Neural crest cell (in vitro differentiated cells): ENCODE measurements at regions not wholly inside any gene's neighbourhood (a gene's known extent, or its start where the extent isn't known, plus 50 kb on each side); places are given as distances from the start of the nearest gene placed in this dataset.
"Not testable (repeated sequence)": the region's sequence is repeated elsewhere in the genome, so short reads cannot be mapped to it uniquely, and the experiment has no call there.

Experiments
- DNase-seq: peaks from one replicate; pipeline ENCODE4 v3.0.0; 2021; ENCODE audit warnings: low read depth, mixed read lengths, low spot score
- H3K27ac Mint-ChIP-seq: one replicate; pipeline ENCODE4 v1.8.0; 2021; ENCODE audit warnings: mild to moderate bottlenecking, mixed read lengths; ENCODE audit not compliant: unreplicated experiment
- H3K27me3 Mint-ChIP-seq: 2 replicates; pipeline ENCODE4 v1.8.0; 2021; ENCODE audit warnings: low read depth, mild to moderate bottlenecking, mixed read lengths
- H3K36me3 Mint-ChIP-seq: 2 replicates; pipeline ENCODE4 v1.8.0; 2021; ENCODE audit warnings: low read depth, mild to moderate bottlenecking, mixed read lengths
- H3K4me1 Mint-ChIP-seq: 2 replicates; pipeline ENCODE4 v1.8.0; 2021; ENCODE audit warnings: mixed read lengths
- H3K4me3 Mint-ChIP-seq: one replicate; pipeline ENCODE4 v1.8.0; 2021; ENCODE audit warnings: mild to moderate bottlenecking, mixed read lengths
- H3K9me3 Mint-ChIP-seq: 2 replicates; pipeline ENCODE4 v1.8.0; 2021; ENCODE audit warnings: mixed read lengths
- CTCF ChIP-seq: fragments of 200-600 bp; sonication (generic); conservative IDR thresholded peaks from 2 replicates; pipeline ENCODE4 v1.5.0; 2021; ENCODE audit warnings: antibody characterized with exemption, mild to moderate bottlenecking

GRCh38 chr20:5397393-5397792, 80.6 kb upstream of the PROKR2 start:
- no peaks in the 10 kb centered on the region for H3K36me3 Mint-ChIP-seq
- TF ChIP-seq CTCF: no peak
- no peaks in the 10 kb centered on the region for H3K4me1 Mint-ChIP-seq
- H3K27me3 Mint-ChIP-seq: peaks cover 70% of the 10 kb centered on the region
- H3K4me3 Mint-ChIP-seq: no peak overlapping the region
- DNase-seq: no peak
- H3K9me3 Mint-ChIP-seq: no peaks in the 10 kb centered on the region
- no peak overlapping the region for H3K27ac Mint-ChIP-seq

DNA sequence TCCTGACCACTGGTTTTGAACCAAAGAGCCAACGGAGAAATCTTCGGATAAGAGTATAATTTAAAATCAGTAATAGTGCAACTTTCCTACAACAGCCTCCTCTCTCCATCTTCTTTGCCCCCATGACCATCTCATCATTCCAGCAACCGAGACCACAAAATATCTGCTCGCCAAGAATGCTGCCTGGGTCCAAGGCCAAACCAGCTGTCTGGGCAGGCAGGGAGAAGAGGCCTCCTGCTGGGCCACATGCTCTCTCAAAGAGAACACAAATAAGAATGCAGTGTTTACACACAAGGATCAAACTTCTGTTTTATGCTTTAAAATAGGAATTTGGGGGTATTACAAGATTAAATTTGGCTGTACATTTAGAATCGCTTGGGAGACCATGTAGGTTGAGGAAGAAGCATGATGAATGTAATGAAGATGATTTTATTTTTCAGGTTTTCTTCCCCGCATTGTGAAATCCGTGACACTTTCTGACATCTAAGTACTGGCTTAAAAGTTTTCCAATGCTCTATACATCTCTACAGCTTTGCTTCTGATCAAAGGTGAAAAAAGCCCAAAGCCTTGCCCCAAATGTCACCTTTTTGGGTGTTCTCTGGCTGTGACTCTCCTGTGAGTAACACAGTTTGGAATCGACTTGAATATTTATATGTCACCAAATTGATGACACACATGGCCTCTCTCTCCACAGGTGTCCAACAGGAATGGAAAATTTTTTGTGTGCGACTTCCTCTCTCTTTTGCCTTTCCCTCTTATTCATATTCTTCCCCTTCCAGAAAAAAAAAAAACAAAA, 79.4 kb upstream of the PROKR2 start:
- H3K27me3 Mint-ChIP-seq: peaks cover 79% of the 10 kb centered on the region
- no peak for DNase-seq
- no peaks in the 10 kb centered on the region for H3K4me1 Mint-ChIP-seq
- TF ChIP-seq CTCF: no peak
- H3K27ac Mint-ChIP-seq: no peak overlapping the region
- no peak overlapping the region for H3K4me3 Mint-ChIP-seq
- H3K36me3 Mint-ChIP-seq: no peaks in the 10 kb centered on the region
- H3K9me3 Mint-ChIP-seq: no peaks in the 10 kb centered on the region

GRCh38 chr20:5393218-5393870, 76.6 kb upstream of the PROKR2 start:
- Mint-ChIP-seq H3K27me3 (peaks cover 80% of the 10 kb centered on the region), H3K27ac (no peak overlapping the region), H3K4me1 (no peaks in the 10 kb centered on the region), H3K4me3 (no peak overlapping the region), H3K36me3 (no peaks in the 10 kb centered on the region), H3K9me3 (no peaks in the 10 kb centered on the region)
- no peak for TF ChIP-seq CTCF
- DNase-seq: no peak

DNA sequence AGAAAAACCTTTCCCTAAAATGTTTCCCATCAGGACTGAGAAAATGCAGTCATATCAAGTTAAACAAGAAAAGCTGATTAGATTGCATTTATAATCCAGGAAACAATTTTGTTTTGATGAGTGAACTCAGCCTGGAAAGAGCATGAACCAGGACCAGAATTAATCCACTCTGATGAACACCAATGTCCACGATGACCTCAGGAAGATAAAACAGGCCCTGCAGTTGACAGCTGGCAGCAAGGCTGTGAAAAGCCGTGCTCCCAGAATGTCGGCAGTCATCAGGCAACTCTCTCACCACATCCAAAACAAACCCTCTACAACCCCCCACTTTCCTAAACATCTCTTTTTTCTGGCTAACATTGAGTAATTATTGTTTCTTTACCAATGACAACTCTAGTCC, 74.0 kb upstream of the PROKR2 start:
- TF ChIP-seq CTCF: no peak
- peaks cover 2% of the 10 kb centered on the region for H3K9me3 Mint-ChIP-seq
- H3K36me3 Mint-ChIP-seq: no peaks in the 10 kb centered on the region
- DNase-seq: no peak
- H3K4me1 Mint-ChIP-seq: no peaks in the 10 kb centered on the region
- H3K27ac Mint-ChIP-seq: no peak overlapping the region
- H3K27me3 Mint-ChIP-seq: peaks cover 80% of the 10 kb centered on the region
- no peak overlapping the region for H3K4me3 Mint-ChIP-seq

DNA sequence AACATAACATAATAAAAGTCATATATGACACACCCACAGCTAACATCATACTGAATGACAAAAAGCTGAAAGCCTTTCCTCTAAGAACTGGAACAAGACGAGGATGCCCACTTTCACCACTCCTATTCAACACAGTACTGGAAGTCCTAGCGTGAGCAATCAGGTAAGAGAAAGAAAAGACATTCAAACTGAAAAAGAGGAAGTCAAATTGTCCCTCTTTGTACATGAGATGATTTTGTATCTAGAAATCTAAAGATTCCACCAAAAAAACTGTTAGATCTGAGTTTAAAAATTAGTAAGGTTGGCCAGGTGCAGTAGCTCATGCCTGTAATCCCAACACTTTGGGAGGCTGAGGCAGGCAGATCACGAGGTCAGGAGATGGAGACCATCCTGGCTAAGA, 70.1 kb upstream of the PROKR2 start:
- peaks cover 14% of the 10 kb centered on the region for H3K9me3 Mint-ChIP-seq
- not testable (repeated sequence) for H3K4me1 Mint-ChIP-seq, DNase-seq, H3K4me3 Mint-ChIP-seq, H3K36me3 Mint-ChIP-seq, H3K27ac Mint-ChIP-seq
- peaks cover 66% of the 10 kb centered on the region for H3K27me3 Mint-ChIP-seq

DNA sequence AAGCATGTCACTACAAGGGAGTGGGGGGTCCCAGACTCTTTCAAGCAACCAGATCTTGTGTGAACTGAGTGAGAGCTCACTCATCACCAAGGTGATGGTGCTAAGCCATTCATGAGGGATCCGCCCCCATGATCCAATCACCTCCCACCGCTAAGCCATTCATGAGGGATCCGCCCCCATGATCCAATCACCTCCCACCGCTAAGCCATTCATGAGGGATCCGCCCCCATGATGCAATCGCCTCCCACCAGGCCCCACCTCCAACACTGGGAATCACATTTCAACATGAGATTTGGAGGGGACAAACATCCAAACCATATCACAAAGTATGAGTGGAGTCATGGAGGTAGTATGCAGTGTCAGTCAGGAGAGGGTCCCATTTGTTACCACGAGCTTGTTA, 64.8 kb upstream of the PROKR2 start:
- Mint-ChIP-seq H3K27me3 (peaks cover 45% of the 10 kb centered on the region), H3K9me3 (peaks cover 11% of the 10 kb centered on the region)
- H3K36me3 Mint-ChIP-seq, DNase-seq, H3K4me3 Mint-ChIP-seq, H3K4me1 Mint-ChIP-seq, H3K27ac Mint-ChIP-seq: not testable (repeated sequence)
